ENCODE measurements at regions not wholly inside any gene's neighbourhood (a gene's known extent, or its start where the extent isn't known, plus 50 kb on each side); places are given as distances from the start of the nearest gene placed in this dataset.

DNA sequence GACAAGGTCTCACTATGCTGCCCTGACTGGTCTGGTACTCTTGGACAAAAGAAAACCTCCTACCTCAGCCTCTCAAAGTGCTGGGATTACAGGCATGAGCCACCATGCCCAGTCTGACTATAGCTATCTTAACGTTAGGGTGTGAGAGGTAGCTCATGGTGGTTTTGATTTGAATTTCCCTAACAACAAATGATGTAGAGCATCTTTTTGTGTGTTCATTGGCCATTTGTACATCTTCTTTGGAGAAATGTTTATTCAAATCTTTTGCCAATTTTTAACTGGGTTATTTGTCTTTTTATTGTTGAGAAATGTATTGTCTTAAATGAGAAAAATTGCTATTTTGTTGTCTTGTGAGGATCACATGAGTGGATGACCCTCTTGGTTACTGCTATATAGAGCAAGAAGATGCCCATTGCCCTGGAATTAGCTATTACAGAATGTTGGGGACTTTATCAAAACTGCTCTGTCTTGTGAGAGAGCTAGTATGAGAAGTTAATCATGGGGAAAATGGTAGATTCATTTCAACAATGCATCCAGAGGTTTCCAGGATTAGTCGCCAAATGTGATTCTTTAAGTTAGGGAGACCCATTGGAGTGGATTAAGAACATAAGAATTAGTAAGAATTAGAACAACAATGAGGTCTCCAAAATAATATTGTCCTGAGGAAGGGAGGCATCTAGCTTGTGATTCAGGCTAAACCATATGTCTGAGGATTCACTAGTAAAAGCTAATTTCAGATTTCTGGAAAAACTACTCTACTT is 124.3 kb upstream of the MOCS2 start:
- TF ChIP-seq, protein P1, sequence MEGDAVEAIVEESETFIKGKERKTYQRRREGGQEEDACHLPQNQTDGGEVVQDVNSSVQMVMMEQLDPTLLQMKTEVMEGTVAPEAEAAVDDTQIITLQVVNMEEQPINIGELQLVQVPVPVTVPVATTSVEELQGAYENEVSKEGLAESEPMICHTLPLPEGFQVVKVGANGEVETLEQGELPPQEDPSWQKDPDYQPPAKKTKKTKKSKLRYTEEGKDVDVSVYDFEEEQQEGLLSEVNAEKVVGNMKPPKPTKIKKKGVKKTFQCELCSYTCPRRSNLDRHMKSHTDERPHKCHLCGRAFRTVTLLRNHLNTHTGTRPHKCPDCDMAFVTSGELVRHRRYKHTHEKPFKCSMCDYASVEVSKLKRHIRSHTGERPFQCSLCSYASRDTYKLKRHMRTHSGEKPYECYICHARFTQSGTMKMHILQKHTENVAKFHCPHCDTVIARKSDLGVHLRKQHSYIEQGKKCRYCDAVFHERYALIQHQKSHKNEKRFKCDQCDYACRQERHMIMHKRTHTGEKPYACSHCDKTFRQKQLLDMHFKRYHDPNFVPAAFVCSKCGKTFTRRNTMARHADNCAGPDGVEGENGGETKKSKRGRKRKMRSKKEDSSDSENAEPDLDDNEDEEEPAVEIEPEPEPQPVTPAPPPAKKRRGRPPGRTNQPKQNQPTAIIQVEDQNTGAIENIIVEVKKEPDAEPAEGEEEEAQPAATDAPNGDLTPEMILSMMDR (IDR thresholded peaks at IDR 0.05; ENCODE audit: insufficient read depth, low read length, missing control alignments), result no peak
- ChIA-PET CTCF (interaction anchor here (1.1 to 1.3 kb wide), 3 partner anchors 11 to 63 kb away, joined by 3 to 4 read pairs (median 3); no protein-coding TSS in a partner anchor), POLR2A (interaction anchor here (0.6 kb wide), 1 partner anchor 121 kb away, joined by 3 read pairs; no protein-coding TSS in a partner anchor)
- no peak for DNase-seq (ENCODE audit: low read depth, low spot score)
- H3K4me3 ChIP-seq (ENCODE audit: low read depth, low read length), result no peak overlapping the region

DNA sequence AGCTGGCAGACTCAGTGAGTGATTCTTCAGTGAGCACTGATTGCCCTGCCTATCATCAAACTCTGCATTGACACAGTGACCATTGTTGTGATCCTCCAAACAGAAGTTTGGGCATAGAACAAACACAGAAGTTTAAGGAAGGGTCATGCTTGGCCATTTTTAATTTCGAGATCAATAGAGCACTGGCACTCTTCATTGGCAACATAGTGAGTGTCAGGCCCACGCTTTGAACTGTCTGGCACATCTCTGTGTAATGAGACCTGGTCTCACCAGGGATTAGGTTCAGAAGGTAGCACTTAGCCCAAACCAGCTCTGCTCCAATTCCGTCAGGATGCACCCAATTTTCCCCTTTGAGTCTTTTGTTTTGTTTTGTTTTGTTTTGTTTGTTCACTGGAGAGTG is 127.1 kb upstream of the MOCS2 start:
- H3K4me3 ChIP-seq (ENCODE audit: low read depth, low read length), result no peak overlapping the region
- CTCF ChIA-PET, result no interaction called here
- TF ChIP-seq, protein P1 (IDR thresholded peaks at IDR 0.05; ENCODE audit: insufficient read depth, low read length, missing control alignments), result no peak
- POLR2A ChIA-PET, result no interaction called here
- DNase-seq (ENCODE audit: low read depth, low spot score), result no peak

GRCh38 chr5:53237876-53238275 is 128.3 kb upstream of the MOCS2 start:
- ChIA-PET POLR2A (no interaction called here), CTCF (interaction anchor here (1.1 kb wide), 1 partner anchor 8 kb away, joined by 3 read pairs; no protein-coding TSS in a partner anchor)
- H3K4me3 ChIP-seq (ENCODE audit: low read depth, low read length), result no peak overlapping the region

GRCh38 chr5:53239301-53239990 is 129.9 kb upstream of the MOCS2 start:
- no peak overlapping the region for H3K4me3 ChIP-seq (ENCODE audit: low read depth, low read length)
- DNase-seq (ENCODE audit: low read depth, low spot score), result no peak
- POLR2A ChIA-PET, result no interaction called here
- TF ChIP-seq, protein P1 (IDR thresholded peaks at IDR 0.05; ENCODE audit: insufficient read depth, low read length, missing control alignments), result no peak
- CTCF ChIA-PET, result no interaction called here

More at GRCh38 chr5:53237876-53238275, 128.3 kb upstream of the MOCS2 start:
- TF ChIP-seq, protein P1 (IDR thresholded peaks at IDR 0.05; ENCODE audit: insufficient read depth, low read length, missing control alignments), result no peak
- DNase-seq (ENCODE audit: low read depth, low spot score), result no peak

- H3K4me3 ChIP-seq (ENCODE audit: low read depth, low read length), result no peak overlapping the region
- DNase-seq (ENCODE audit: low read depth, low spot score), result no peak
- CTCF ChIA-PET, result no interaction called here
- POLR2A ChIA-PET, result no interaction called here
- TF ChIP-seq, protein P1 (IDR thresholded peaks at IDR 0.05; ENCODE audit: insufficient read depth, low read length, missing control alignments), result no peak
Measured at GRCh38 chr5:53240661-53241060, 131.1 kb upstream of the MOCS2 start.

DNA sequence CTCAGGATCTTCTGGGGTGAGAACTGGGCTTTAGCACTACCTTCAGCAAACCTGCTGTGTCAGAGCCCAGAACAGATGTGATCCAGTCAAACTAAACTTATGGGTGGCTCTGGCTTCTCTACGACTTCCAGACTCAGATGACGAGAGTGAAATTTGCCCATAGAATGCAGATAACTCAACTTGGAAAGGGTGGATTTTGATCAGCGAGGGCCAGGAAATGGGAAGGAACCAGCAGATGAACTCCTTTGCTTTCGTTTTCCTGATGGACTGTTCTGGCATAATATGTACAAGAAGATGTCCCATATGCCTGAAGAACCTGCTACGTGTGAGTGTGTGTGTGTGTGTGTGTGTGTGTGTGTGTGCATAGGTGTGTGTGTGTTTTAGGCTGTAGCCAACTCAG is 132.0 kb upstream of the MOCS2 start:
- POLR2A ChIA-PET, result no interaction called here
- no peak overlapping the region for H3K4me3 ChIP-seq (ENCODE audit: low read depth, low read length)
- TF ChIP-seq, protein P1 (IDR thresholded peaks at IDR 0.05; ENCODE audit: insufficient read depth, low read length, missing control alignments), result no peak
- CTCF ChIA-PET, result no interaction called here
- no peak for DNase-seq (ENCODE audit: low read depth, low spot score)
